ENCODE measurements at regions not wholly inside any gene's neighbourhood (a gene's known extent, or its start where the extent isn't known, plus 50 kb on each side); places are given as distances from the start of the nearest gene placed in this dataset.

DNA sequence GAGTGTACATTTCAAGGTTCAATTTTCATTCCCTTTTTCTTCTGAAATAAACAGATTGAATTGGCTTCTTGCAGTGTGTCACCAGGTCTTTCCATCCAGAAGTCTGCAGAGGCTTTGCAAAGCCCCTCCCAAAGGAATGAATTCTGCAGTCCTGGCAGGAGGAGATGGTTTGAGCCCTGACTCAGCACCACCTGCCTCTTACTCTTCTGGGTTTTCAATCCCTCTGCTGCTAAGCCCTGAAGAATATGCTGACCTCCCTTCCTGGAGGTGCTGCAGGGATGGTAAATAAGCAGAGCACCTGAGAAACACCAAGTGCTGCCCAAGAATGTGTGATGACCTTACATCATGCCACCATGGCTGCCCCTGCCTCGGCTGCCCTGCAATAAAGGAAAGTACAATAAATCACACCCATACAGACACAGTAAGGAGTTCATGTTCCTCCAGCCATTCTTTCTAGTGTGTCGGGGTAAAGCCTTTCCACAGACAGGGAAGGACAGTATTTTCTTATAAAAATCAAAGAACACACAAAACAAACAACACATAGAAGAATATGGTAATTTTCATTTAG is 209.2 kb downstream of the ZNF326 start:
- TF ChIP-seq, protein P1, sequence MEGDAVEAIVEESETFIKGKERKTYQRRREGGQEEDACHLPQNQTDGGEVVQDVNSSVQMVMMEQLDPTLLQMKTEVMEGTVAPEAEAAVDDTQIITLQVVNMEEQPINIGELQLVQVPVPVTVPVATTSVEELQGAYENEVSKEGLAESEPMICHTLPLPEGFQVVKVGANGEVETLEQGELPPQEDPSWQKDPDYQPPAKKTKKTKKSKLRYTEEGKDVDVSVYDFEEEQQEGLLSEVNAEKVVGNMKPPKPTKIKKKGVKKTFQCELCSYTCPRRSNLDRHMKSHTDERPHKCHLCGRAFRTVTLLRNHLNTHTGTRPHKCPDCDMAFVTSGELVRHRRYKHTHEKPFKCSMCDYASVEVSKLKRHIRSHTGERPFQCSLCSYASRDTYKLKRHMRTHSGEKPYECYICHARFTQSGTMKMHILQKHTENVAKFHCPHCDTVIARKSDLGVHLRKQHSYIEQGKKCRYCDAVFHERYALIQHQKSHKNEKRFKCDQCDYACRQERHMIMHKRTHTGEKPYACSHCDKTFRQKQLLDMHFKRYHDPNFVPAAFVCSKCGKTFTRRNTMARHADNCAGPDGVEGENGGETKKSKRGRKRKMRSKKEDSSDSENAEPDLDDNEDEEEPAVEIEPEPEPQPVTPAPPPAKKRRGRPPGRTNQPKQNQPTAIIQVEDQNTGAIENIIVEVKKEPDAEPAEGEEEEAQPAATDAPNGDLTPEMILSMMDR (IDR thresholded peaks at IDR 0.05), result no peak
- no peak for TF ChIP-seq POLR2AphosphoS5 (IDR thresholded peaks at IDR 0.05)

All from gastroesophageal sphincter (tissue), 3 donors.